HepG2 (cell line): ENCODE measurements at regions not wholly inside any gene's neighbourhood (a gene's known extent, or its start where the extent isn't known, plus 50 kb on each side); places are given as distances from the start of the nearest gene placed in this dataset.

Experiments used
- ATAC-seq: fragments of 200-7000 bp; cut with Tn5 transposase; 3 replicates; pipeline ENCODE4 v1.9.1; 2020; ENCODE audit warnings: mild to moderate bottlenecking, moderate library complexity
- BruUV-seq: library from RNA; stranded (reverse); fragments of 400-500 nt; replicated peaks from 2 replicates; lab custom pipeline; 2021; lab: Mats Ljungman, UMichigan
- CTCF ChIA-PET: fragments of 300-600 bp; formaldehyde crosslinking; extraction: SDS; loops from one replicate; lab custom pipeline; 2021; ENCODE audit warnings: low total read pairs, inconsistent platforms, low intra/inter-chr PET ratio; lab: Yijun Ruan, JAX
- POLR2A ChIA-PET: fragments of 350-600 bp; sonication (Branson Sonifier 250); formaldehyde crosslinking; loops from one replicate; lab custom pipeline; 2020; ENCODE audit warnings: antibody characterized with exemption, inconsistent platforms; lab: Yijun Ruan, JAX
- DNase-seq: peaks from one replicate; pipeline ENCODE4 v3.0.0-alpha.2; 2015; ENCODE audit warnings: low spot score
- FAIRE-seq: peaks from 3 replicates; lab custom pipeline; 2011; peaks lifted over from hg19 to GRCh38; lab: Jason Lieb, UNC
- H2AFZ ChIP-seq: one replicate; pipeline ENCODE4 v1.6.1; 2011; ENCODE audit warnings: low read length, inconsistent platforms
- H3K27ac ChIP-seq: fragments of 300-600 bp; 3 replicates; pipeline ENCODE4 v1.8.0; 2011; ENCODE audit warnings: mixed run types, mild to moderate bottlenecking, mixed read lengths, low read length, inconsistent platforms; ENCODE audit not compliant: insufficient read depth; ENCODE audit errors: extremely low read length
- H3K27me3 ChIP-seq, 2 experiments: fragments of 200-600 bp in 1 of 2; 2 replicates in 1 of 2; 3 replicates in 1 of 2; pipeline versions ENCODE4 v1.6.0 to v1.8.0; 2011; ENCODE audit warnings: low read length in 2 of 2, mild to moderate bottlenecking in 2 of 2, moderate library complexity in 2 of 2, inconsistent platforms in 1 of 2; ENCODE audit not compliant: insufficient read depth in 2 of 2, control insufficient read depth in 1 of 2
- H3K36me3 ChIP-seq, 2 experiments: fragments of 200-600 bp in 1 of 2; replicated peaks in 1 of 2; 2 replicates in 1 of 2; 3 replicates in 1 of 2; pipeline versions ENCODE4 v1.5.1 to v1.8.0; 2011; ENCODE audit warnings: low read length in 2 of 2, inconsistent platforms in 1 of 2; ENCODE audit not compliant: insufficient read depth in 2 of 2, control insufficient read depth in 1 of 2
- H3K4me1 ChIP-seq: 2 replicates; pipeline ENCODE4 v1.5.1; 2012; ENCODE audit warnings: low read length, inconsistent platforms; ENCODE audit not compliant: insufficient read depth
- H3K4me2 ChIP-seq: 2 replicates; pipeline ENCODE4 v1.6.0; 2011; ENCODE audit warnings: low read depth, low read length, inconsistent platforms
- H3K4me3 ChIP-seq, 3 experiments: fragments of 200-600 bp in 1 of 3; sonication (generic), shearing (Covaris generic) in 1 of 3; replicated peaks in 1 of 3; 2 replicates each; pipeline ENCODE4 v1.5.1; 2011 to 2016; ENCODE audit warnings: low read length in 3 of 3, inconsistent platforms in 2 of 3, low read depth in 2 of 3, mild to moderate bottlenecking in 2 of 3, control low read depth in 1 of 3, mixed read lengths in 1 of 3; ENCODE audit not compliant: insufficient read depth in 1 of 3
- H3K79me2 ChIP-seq: one replicate; pipeline ENCODE4 v1.6.1; 2011; ENCODE audit warnings: low read length, inconsistent platforms; ENCODE audit not compliant: insufficient read depth
- H3K9ac ChIP-seq: 2 replicates; pipeline ENCODE4 v1.6.0; 2011; ENCODE audit warnings: mild to moderate bottlenecking, low read depth, low read length, inconsistent platforms; ENCODE audit not compliant: insufficient read depth
- H3K9me3 ChIP-seq: 2 replicates; pipeline ENCODE4 v1.5.1; 2012; ENCODE audit warnings: mild to moderate bottlenecking, low read length
- H4K20me1 ChIP-seq: 2 replicates; pipeline ENCODE4 v1.6.0; 2011; ENCODE audit warnings: inconsistent platforms, mild to moderate bottlenecking, low read length, moderate library complexity; ENCODE audit not compliant: insufficient read depth
- CBFB ChIP-seq: sonication (generic); formaldehyde crosslinking; IDR thresholded peaks from 2 replicates; pipeline ENCODE4 v1.4.0; 2020; ENCODE audit warnings: missing genetic modification reagents
- HMGA1 ChIP-seq: sonication (generic); formaldehyde crosslinking; conservative IDR thresholded peaks from 2 replicates; pipeline ENCODE4 v1.4.0; 2020; ENCODE audit warnings: missing genetic modification reagents
- MIER2 ChIP-seq: IDR thresholded peaks from 2 replicates; pipeline ENCODE4 v1.6.1; 2016; ENCODE audit warnings: missing biosample characterization, missing genetic modification reagents
- ZNF878 ChIP-seq: sonication (generic); formaldehyde crosslinking; IDR thresholded peaks from 2 replicates; pipeline ENCODE4 v1.8.1; 2023; ENCODE audit warnings: mild to moderate bottlenecking, missing genetic modification reagents, moderate library complexity
- WGBS: methylation state at CpG from one replicate; pipeline ENCODE4 v1.1.6; 2017; ENCODE audit warnings: low lambda C conversion rate; 5-methylcytosine and 5-hydroxymethylcytosine counted together
- in situ Hi-C: cut with HindIII; loops from 2 replicates; pipeline ENCODE4 v1.10.0; 2017; ENCODE audit warnings: low pct_unique_long_range_greater_than_20kb; ENCODE audit not compliant: extremely low pct_ligation_motif_present
- intact Hi-C: fragments of 100-400 bp; cut with micrococcal nuclease; formaldehyde crosslinking; loops from one replicate; pipeline ENCODE4 v1.10.0; 2022; ENCODE audit not compliant: unreplicated experiment

DNA sequence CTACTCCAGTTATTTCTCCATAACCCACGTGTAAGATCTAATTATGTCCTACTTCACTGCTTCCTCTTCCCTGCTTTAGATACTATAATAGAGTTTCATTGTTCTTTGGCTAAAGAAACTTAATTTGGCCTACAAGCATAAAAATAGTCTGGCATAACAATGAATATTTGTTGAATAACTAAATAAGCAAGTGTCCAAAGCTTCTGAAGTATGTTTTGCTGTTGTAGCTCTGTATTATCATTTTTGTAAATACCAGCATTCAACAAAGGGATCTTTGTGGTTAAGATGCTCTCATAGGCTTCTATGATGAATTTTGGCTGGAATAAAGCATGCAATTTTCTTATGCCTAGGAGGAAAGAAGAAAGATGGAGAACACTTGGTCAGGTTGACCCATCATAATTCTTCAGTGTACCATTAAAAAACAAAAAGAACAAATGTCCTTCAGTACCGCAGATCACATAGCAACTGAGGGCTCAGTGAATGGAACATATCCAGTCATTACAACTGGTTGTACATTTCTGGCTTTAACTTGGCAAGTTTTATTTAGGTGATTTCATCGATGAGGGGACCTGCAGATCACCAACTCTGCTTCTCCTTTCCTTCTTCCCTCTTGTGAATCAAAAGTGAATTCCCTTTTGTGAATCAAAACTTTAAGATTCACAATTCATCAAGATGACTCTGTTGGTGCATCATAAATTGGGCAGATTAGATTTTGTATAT lies 465.9 kb upstream of the TGFBR2 start:
- ChIA-PET CTCF (no interaction called here), POLR2A (no interaction called here)
- BruUV-seq = no TSS peak

DNA sequence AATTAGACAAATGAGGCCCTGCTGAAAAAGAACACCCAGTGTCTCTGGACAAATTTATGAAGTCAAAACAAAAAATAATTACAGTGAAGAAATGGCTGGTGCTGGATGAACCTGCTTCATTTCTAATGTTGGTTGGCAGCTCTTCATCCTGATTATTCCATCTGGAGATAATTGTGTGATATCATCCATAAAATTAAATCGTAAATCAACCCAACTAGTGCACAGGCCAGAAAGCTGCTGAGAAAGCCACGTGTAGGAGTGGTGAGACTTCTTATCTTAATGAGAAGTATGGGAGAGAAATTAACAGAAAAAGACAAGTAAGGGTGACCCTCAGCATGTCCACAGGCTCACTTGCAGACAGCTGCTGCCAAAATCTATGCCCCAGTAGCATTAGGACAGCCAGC lies 465.2 kb upstream of the TGFBR2 start:
- Histone ChIP-seq H4K20me1 (no peaks in the 10 kb centered on the region), H3K27ac (no peak overlapping the region), H3K79me2 (no peaks in the 10 kb centered on the region), H3K9ac (no peak overlapping the region), H2AFZ (no peak overlapping the region), H3K4me2 (no peak overlapping the region), H3K36me3 (no peaks in the 10 kb centered on the region), H3K4me1 (peaks cover 22% of the 10 kb centered on the region), H3K27me3 (no peaks in the 10 kb centered on the region), H3K9me3 (no peaks in the 10 kb centered on the region), H3K4me3 (no peak overlapping the region)
- POLR2A ChIA-PET = no interaction called here
- CTCF ChIA-PET = no interaction called here
- ATAC-seq (no peak), DNase-seq (no peak), FAIRE-seq (no peak)
- intact Hi-C loops = no loop called here
- no peak for TF ChIP-seq HMGA1 (CRISPR knock-in tag)
- TF ChIP-seq CBFB (CRISPR knock-in tag) = no peak
- in situ Hi-C loops = no loop called here
- BruUV-seq = no TSS peak
- 27% methylated on average over 2 of the region's 2 CpGs for WGBS

More for the DNA sequence above, 465.9 kb upstream of the TGFBR2 start:
- H3K9me3 ChIP-seq = no peaks in the 10 kb centered on the region
- no peak overlapping the region for H3K4me2 ChIP-seq
- H4K20me1 ChIP-seq = no peaks in the 10 kb centered on the region
- in situ Hi-C loops (no loop called here), intact Hi-C loops (no loop called here)
- H3K4me1 ChIP-seq = peaks cover 22% of the 10 kb centered on the region
- no peak overlapping the region for H2AFZ ChIP-seq
- TF ChIP-seq MIER2 (CRISPR knock-in tag) (no peak), ZNF878 (no peak)
- no peaks in the 10 kb centered on the region for H3K27me3 ChIP-seq
- no peak overlapping the region for H3K4me3 ChIP-seq
- 63% methylated on average over 3 of the region's 3 CpGs for WGBS
- no peaks in the 10 kb centered on the region for H3K79me2 ChIP-seq
- no peak for ATAC-seq
- no peak overlapping the region for H3K27ac ChIP-seq
- DNase-seq = no peak
- H3K9ac ChIP-seq = no peak overlapping the region
- no peaks in the 10 kb centered on the region for H3K36me3 ChIP-seq
- FAIRE-seq = no peak
